Colon (tissue), 2 donors: ENCODE measurements at regions not wholly inside any gene's neighbourhood (a gene's known extent, or its start where the extent isn't known, plus 50 kb on each side); places are given as distances from the start of the nearest gene placed in this dataset.

ENCODE experiments used
- FAIRE-seq: peaks from 2 replicates; lab custom pipeline; 2012; peaks lifted over from hg19 to GRCh38; lab: Jason Lieb, UNC
- donor health status: control.
- donor health status: control.

- FAIRE-seq: no peak
Measured at GRCh38 chr18:38963943-38964660, 1398.5 kb upstream of the CELF4 start.

- no peak for FAIRE-seq
Measured at GRCh38 chr18:38961880-38962279, 1396.3 kb upstream of the CELF4 start.

- FAIRE-seq: no peak
Measured at GRCh38 chr18:38957736-38958135, 1392.1 kb upstream of the CELF4 start.

GRCh38 chr18:38956068-38956467, 1390.5 kb upstream of the CELF4 start:
- FAIRE-seq: no peak

- FAIRE-seq: no peak
Measured at GRCh38 chr18:38951633-38952032, 1386.0 kb upstream of the CELF4 start.

GRCh38 chr18:38948436-38948835, 1382.8 kb upstream of the CELF4 start:
- no peak for FAIRE-seq

- no peak for FAIRE-seq
Measured at GRCh38 chr18:38944446-38945024, 1378.9 kb upstream of the CELF4 start.

GRCh38 chr18:38941711-38942561, 1376.3 kb upstream of the CELF4 start:
- no peak for FAIRE-seq

- no peak for FAIRE-seq
Measured at GRCh38 chr18:38940863-38941531, 1375.4 kb upstream of the CELF4 start.

GRCh38 chr18:38940475-38940862, 1374.9 kb upstream of the CELF4 start:
- no peak for FAIRE-seq

- FAIRE-seq: no peak
Measured at GRCh38 chr18:38933910-38934510, 1368.4 kb upstream of the CELF4 start.

- no peak for FAIRE-seq
Measured at GRCh38 chr18:38933322-38933721, 1367.7 kb upstream of the CELF4 start.

GRCh38 chr18:38932752-38933151, 1367.2 kb upstream of the CELF4 start:
- no peak for FAIRE-seq

- no peak for FAIRE-seq
Measured at GRCh38 chr18:38931754-38932050, 1366.1 kb upstream of the CELF4 start.

- no peak for FAIRE-seq
Measured at GRCh38 chr18:38930881-38931753, 1365.5 kb upstream of the CELF4 start.

- FAIRE-seq: no peak
Measured at GRCh38 chr18:38923540-38923939, 1357.9 kb upstream of the CELF4 start.

GRCh38 chr18:38923126-38923525, 1357.5 kb upstream of the CELF4 start:
- no peak for FAIRE-seq

- FAIRE-seq: no peak
Measured at GRCh38 chr18:38909972-38910371, 1344.4 kb upstream of the CELF4 start.

- FAIRE-seq: no peak
Measured at GRCh38 chr18:38902796-38903195, 1337.2 kb upstream of the CELF4 start.

- FAIRE-seq: no peak
Measured at GRCh38 chr18:38900445-38900844, 1334.8 kb upstream of the CELF4 start.

GRCh38 chr18:38900031-38900430, 1334.4 kb upstream of the CELF4 start:
- no peak for FAIRE-seq
